ENCODE measurements at regions not wholly inside any gene's neighbourhood (a gene's known extent, or its start where the extent isn't known, plus 50 kb on each side); places are given as distances from the start of the nearest gene placed in this dataset.

DNA sequence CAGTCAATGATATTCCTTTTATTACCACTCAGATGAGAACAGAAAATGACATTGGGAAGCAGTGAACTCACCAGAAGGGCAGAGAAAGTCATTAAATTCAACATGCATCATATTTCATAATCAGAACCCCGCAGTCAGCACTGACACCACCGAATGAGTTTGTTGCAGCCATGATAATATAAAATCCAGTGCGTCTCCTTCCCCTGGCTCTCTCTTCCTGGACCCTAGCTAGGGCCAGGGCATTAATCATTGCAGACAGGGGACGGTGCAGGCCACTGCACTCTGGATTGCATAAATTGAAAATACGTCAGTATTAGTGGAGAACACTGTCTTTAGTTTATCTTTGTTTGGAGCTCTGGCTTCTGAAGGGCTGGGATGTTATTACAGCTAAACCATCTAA is 931.5 kb downstream of the TYW1 start:
- Histone ChIP-seq H3K36me3 (ENCODE audit: insufficient read depth) (no peaks in the 10 kb centered on the region), H4K20me1 (replicated peaks; ENCODE audit: insufficient read depth) (no peaks in the 10 kb centered on the region), H3K4me2 (no peak overlapping the region), H3F3A (replicated peaks; ENCODE audit: low read depth) (no peaks in the 10 kb centered on the region), H3K4me3 (no peak overlapping the region), H3K27me3 (ENCODE audit: insufficient read depth) (no peaks in the 10 kb centered on the region), H3K79me2 (replicated peaks; ENCODE audit: insufficient read depth) (no peaks in the 10 kb centered on the region), H3K4me1 (ENCODE audit: insufficient read depth) (no peaks in the 10 kb centered on the region), H2AFZ (no peak overlapping the region), H3K27ac (ENCODE audit: low read depth) (no peak overlapping the region), H3K9me2 (ENCODE audit: insufficient read depth) (no peaks in the 10 kb centered on the region)
- no peak for ATAC-seq
- Mint-ChIP-seq H3K36me3 (ENCODE audit: low read depth) (peaks cover 49% of the 10 kb centered on the region), H3K27ac (no peak overlapping the region), H3K4me1 (no peaks in the 10 kb centered on the region), H3K9me3 (peaks cover 95% of the 10 kb centered on the region), H3K27me3 (ENCODE audit: insufficient read depth, low read depth, poor library complexity) (peaks cover 5% of the 10 kb centered on the region), H3K4me3 (no peak overlapping the region)
- TF ChIP-seq, protein P1, sequence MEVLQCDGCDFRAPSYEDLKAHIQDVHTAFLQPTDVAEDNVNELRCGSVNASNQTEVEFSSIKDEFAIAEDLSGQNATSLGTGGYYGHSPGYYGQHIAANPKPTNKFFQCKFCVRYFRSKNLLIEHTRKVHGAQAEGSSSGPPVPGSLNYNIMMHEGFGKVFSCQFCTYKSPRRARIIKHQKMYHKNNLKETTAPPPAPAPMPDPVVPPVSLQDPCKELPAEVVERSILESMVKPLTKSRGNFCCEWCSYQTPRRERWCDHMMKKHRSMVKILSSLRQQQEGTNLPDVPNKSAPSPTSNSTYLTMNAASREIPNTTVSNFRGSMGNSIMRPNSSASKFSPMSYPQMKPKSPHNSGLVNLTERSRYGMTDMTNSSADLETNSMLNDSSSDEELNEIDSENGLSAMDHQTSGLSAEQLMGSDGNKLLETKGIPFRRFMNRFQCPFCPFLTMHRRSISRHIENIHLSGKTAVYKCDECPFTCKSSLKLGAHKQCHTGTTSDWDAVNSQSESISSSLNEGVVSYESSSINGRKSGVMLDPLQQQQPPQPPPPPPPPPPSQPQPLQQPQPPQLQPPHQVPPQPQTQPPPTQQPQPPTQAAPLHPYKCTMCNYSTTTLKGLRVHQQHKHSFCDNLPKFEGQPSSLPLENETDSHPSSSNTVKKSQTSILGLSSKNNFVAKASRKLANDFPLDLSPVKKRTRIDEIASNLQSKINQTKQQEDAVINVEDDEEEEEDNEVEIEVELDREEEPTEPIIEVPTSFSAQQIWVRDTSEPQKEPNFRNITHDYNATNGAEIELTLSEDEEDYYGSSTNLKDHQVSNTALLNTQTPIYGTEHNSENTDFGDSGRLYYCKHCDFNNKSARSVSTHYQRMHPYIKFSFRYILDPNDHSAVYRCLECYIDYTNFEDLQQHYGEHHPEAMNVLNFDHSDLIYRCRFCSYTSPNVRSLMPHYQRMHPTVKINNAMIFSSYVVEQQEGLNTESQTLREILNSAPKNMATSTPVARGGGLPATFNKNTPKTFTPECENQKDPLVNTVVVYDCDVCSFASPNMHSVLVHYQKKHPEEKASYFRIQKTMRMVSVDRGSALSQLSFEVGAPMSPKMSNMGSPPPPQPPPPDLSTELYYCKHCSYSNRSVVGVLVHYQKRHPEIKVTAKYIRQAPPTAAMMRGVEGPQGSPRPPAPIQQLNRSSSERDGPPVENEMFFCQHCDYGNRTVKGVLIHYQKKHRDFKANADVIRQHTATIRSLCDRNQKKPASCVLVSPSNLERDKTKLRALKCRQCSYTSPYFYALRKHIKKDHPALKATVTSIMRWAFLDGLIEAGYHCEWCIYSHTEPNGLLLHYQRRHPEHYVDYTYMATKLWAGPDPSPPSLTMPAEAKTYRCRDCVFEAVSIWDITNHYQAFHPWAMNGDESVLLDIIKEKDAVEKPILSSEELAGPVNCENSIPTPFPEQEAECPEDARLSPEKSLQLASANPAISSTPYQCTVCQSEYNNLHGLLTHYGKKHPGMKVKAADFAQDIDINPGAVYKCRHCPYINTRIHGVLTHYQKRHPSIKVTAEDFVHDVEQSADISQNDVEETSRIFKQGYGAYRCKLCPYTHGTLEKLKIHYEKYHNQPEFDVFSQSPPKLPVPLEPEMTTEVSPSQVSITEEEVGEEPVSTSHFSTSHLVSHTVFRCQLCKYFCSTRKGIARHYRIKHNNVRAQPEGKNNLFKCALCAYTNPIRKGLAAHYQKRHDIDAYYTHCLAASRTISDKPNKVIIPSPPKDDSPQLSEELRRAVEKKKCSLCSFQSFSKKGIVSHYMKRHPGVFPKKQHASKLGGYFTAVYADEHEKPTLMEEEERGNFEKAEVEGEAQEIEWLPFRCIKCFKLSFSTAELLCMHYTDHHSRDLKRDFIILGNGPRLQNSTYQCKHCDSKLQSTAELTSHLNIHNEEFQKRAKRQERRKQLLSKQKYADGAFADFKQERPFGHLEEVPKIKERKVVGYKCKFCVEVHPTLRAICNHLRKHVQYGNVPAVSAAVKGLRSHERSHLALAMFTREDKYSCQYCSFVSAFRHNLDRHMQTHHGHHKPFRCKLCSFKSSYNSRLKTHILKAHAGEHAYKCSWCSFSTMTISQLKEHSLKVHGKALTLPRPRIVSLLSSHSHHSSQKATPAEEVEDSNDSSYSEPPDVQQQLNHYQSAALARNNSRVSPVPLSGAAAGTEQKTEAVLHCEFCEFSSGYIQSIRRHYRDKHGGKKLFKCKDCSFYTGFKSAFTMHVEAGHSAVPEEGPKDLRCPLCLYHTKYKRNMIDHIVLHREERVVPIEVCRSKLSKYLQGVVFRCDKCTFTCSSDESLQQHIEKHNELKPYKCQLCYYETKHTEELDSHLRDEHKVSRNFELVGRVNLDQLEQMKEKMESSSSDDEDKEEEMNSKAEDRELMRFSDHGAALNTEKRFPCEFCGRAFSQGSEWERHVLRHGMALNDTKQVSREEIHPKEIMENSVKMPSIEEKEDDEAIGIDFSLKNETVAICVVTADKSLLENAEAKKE (CRISPR knock-in tag; IDR thresholded peaks at IDR 0.05), result no peak
- TF ChIP-seq, protein P2, sequence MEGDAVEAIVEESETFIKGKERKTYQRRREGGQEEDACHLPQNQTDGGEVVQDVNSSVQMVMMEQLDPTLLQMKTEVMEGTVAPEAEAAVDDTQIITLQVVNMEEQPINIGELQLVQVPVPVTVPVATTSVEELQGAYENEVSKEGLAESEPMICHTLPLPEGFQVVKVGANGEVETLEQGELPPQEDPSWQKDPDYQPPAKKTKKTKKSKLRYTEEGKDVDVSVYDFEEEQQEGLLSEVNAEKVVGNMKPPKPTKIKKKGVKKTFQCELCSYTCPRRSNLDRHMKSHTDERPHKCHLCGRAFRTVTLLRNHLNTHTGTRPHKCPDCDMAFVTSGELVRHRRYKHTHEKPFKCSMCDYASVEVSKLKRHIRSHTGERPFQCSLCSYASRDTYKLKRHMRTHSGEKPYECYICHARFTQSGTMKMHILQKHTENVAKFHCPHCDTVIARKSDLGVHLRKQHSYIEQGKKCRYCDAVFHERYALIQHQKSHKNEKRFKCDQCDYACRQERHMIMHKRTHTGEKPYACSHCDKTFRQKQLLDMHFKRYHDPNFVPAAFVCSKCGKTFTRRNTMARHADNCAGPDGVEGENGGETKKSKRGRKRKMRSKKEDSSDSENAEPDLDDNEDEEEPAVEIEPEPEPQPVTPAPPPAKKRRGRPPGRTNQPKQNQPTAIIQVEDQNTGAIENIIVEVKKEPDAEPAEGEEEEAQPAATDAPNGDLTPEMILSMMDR (conservative IDR thresholded peaks at IDR 0.05; ENCODE audit: low read depth in 2 of 2), result no peak
- TF ChIP-seq POLR2AphosphoS5 (IDR thresholded peaks at IDR 0.05; ENCODE audit: low read depth) (no peak), JUNB (IDR thresholded peaks at IDR 0.05; ENCODE audit: unreplicated experiment) (no peak), EZH2phosphoT487 (IDR thresholded peaks at IDR 0.05; ENCODE audit: unreplicated experiment) (no peak), ZNF114 (CRISPR knock-in tag; IDR thresholded peaks at IDR 0.05) (no peak), CREB1 (CRISPR knock-in tag; IDR thresholded peaks at IDR 0.05; ENCODE audit: low read depth) (no peak), NANOG (IDR thresholded peaks at IDR 0.05; ENCODE audit: borderline replicate concordance) (no peak), STAT1 (IDR thresholded peaks at IDR 0.05; ENCODE audit: unreplicated experiment) (no peak), ZNF331 (CRISPR knock-in tag; IDR thresholded peaks at IDR 0.05; ENCODE audit: low read depth) (no peak), EZH2 (IDR thresholded peaks at IDR 0.05; ENCODE audit: low read depth, unreplicated experiment) (no peak)
- TF ChIP-seq, protein P3, sequence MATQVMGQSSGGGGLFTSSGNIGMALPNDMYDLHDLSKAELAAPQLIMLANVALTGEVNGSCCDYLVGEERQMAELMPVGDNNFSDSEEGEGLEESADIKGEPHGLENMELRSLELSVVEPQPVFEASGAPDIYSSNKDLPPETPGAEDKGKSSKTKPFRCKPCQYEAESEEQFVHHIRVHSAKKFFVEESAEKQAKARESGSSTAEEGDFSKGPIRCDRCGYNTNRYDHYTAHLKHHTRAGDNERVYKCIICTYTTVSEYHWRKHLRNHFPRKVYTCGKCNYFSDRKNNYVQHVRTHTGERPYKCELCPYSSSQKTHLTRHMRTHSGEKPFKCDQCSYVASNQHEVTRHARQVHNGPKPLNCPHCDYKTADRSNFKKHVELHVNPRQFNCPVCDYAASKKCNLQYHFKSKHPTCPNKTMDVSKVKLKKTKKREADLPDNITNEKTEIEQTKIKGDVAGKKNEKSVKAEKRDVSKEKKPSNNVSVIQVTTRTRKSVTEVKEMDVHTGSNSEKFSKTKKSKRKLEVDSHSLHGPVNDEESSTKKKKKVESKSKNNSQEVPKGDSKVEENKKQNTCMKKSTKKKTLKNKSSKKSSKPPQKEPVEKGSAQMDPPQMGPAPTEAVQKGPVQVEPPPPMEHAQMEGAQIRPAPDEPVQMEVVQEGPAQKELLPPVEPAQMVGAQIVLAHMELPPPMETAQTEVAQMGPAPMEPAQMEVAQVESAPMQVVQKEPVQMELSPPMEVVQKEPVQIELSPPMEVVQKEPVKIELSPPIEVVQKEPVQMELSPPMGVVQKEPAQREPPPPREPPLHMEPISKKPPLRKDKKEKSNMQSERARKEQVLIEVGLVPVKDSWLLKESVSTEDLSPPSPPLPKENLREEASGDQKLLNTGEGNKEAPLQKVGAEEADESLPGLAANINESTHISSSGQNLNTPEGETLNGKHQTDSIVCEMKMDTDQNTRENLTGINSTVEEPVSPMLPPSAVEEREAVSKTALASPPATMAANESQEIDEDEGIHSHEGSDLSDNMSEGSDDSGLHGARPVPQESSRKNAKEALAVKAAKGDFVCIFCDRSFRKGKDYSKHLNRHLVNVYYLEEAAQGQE (IDR thresholded peaks at IDR 0.05; ENCODE audit: unreplicated experiment), result no peak
- TF ChIP-seq, protein P4, sequence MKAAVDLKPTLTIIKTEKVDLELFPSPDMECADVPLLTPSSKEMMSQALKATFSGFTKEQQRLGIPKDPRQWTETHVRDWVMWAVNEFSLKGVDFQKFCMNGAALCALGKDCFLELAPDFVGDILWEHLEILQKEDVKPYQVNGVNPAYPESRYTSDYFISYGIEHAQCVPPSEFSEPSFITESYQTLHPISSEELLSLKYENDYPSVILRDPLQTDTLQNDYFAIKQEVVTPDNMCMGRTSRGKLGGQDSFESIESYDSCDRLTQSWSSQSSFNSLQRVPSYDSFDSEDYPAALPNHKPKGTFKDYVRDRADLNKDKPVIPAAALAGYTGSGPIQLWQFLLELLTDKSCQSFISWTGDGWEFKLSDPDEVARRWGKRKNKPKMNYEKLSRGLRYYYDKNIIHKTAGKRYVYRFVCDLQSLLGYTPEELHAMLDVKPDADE (IDR thresholded peaks at IDR 0.05), result no peak
- no peak for DNase-seq (ENCODE audit: low spot score)
